ENCODE measurements at regions not wholly inside any gene's neighbourhood (a gene's known extent, or its start where the extent isn't known, plus 50 kb on each side); places are given as distances from the start of the nearest gene placed in this dataset.

GRCh38 chr3:3634326-3634725 is 164.9 kb upstream of the LRRN1 start (continued):
- no peak for TF ChIP-seq IRF1 (CRISPR knock-in tag; IDR thresholded peaks at IDR 0.05; ENCODE audit: borderline replicate concordance)
- no peak for TF ChIP-seq ZNF140 (CRISPR knock-in tag; IDR thresholded peaks at IDR 0.05)
- no peak for TF ChIP-seq HMG20B (CRISPR knock-in tag; IDR thresholded peaks at IDR 0.05)

- H3K27me3 ChIP-seq (ENCODE audit: control insufficient read depth in 2 of 2, insufficient read depth in 2 of 2, low read length in 2 of 2): no peaks in the 10 kb centered on the region
- no peak for ATAC-seq
- H3K36me3 ChIP-seq (ENCODE audit: control insufficient read depth, insufficient read depth, low read length): no peaks in the 10 kb centered on the region
- H4K20me1 ChIP-seq (replicated peaks; ENCODE audit: control insufficient read depth, insufficient read depth, low read length): no peaks in the 10 kb centered on the region
- H3K9ac ChIP-seq (ENCODE audit: insufficient read depth in 1 of 2, low read depth in 2 of 2, low read length in 2 of 2): no peak overlapping the region
- H3K4me1 ChIP-seq (replicated peaks in 1 of 2; ENCODE audit: control insufficient read depth in 2 of 2, insufficient read depth in 2 of 2, low read length in 2 of 2): no peaks in the 10 kb centered on the region
- no TSS peak for BruUV-seq (replicated peaks)
- no peak overlapping the region for H2AFZ ChIP-seq (ENCODE audit: low read depth, low read length)
- WGBS (ENCODE audit: insufficient coverage, low coverage, missing lambda C conversion rate): 9% methylated on average over 2 of the region's 2 CpGs
- TF ChIP-seq RB1 (IDR thresholded peaks at IDR 0.05; ENCODE audit: low read depth): no peak
- no peak for TF ChIP-seq ZNF407 (IDR thresholded peaks at IDR 0.05; ENCODE audit: low read depth)
- no peak for TF ChIP-seq TRIM28 (IDR thresholded peaks at IDR 0.05)
- no peak for TF ChIP-seq ATF4 (CRISPR knock-in tag; IDR thresholded peaks at IDR 0.05)
- no peak for TF ChIP-seq MEF2D (tag; conservative IDR thresholded peaks at IDR 0.05; ENCODE audit: low read depth)
- no peak for TF ChIP-seq IRF2 (CRISPR knock-in tag; IDR thresholded peaks at IDR 0.05)
- TF ChIP-seq NR2C1 (IDR thresholded peaks at IDR 0.05): no peak
- no peak for TF ChIP-seq NR2C1 (tag; IDR thresholded peaks at IDR 0.05)
- no peak overlapping the region for H3K4me2 ChIP-seq (ENCODE audit: insufficient read depth, low read length)
- no peak overlapping the region for H3K27ac ChIP-seq (ENCODE audit: extremely low read depth, low read depth, low read length)
- ChIA-PET CTCF (ENCODE audit: low intra/inter-chr PET ratio) (no interaction called here), POLR2A (interaction anchor here (0.6 to 1.0 kb wide), 2 partner anchors 12 to 13 kb away, joined by 3 read pairs; no protein-coding TSS in a partner anchor)
- in situ Hi-C loops (cut with MboI) (no loop called here), intact Hi-C loops (cut with micrococcal nuclease) (no loop called here)
- H3K9me3 ChIP-seq (replicated peaks; ENCODE audit: control insufficient read depth, insufficient read depth, low read depth, low read length): peaks cover 1% of the 10 kb centered on the region
- no peaks in the 10 kb centered on the region for H3K79me2 ChIP-seq (ENCODE audit: control insufficient read depth, insufficient read depth, low read length)
- no peak for FAIRE-seq
- H3K4me3 ChIP-seq: no peak overlapping the region
- H3K9me1 ChIP-seq (ENCODE audit: control insufficient read depth, insufficient read depth, low read length): no peaks in the 10 kb centered on the region
- no peak for DNase-seq (ENCODE audit: extremely low read depth in 1 of 4, low spot score in 3 of 4)
Measured at GRCh38 chr3:3633761-3634160, 165.5 kb upstream of the LRRN1 start.

Data from K562 (cell line).